SK-N-SH (cell line): ENCODE measurements at regions not wholly inside any gene's neighbourhood (a gene's known extent, or its start where the extent isn't known, plus 50 kb on each side); places are given as distances from the start of the nearest gene placed in this dataset.

Experiments used
- CTCF ChIA-PET: fragments of 300-600, 350-600 bp; formaldehyde crosslinking; extraction: SDS; loops from one replicate; lab custom pipeline; 2021; lab: Yijun Ruan, JAX
- POLR2A ChIA-PET: fragments of 350-600 bp; sonication (Branson Sonifier 250); formaldehyde crosslinking; extraction: SDS; loops from one replicate; lab custom pipeline; 2020; ENCODE audit warnings: antibody characterized with exemption, inconsistent platforms; lab: Yijun Ruan, JAX
- DNase-seq: peaks from one replicate; pipeline ENCODE4 v3.0.0; 2012
- H2AFZ ChIP-seq: fragments of 200-600 bp; sonication (generic); 2 replicates; pipeline ENCODE4 v1.8.1; 2016; ENCODE audit warnings: antibody characterized with exemption, mild to moderate bottlenecking, low read depth
- H3F3A ChIP-seq: fragments of 200-600 bp; sonication (generic); replicated peaks from 2 replicates; pipeline ENCODE3; 2016; ENCODE audit warnings: antibody characterized with exemption, mild to moderate bottlenecking; ENCODE audit not compliant: insufficient read depth
- H3K27ac ChIP-seq, 2 experiments: fragments of 200-500 bp in 1 of 2; fragments of 200-600 bp in 1 of 2; sonication (Bioruptor generic) in 1 of 2; sonication (generic), shearing (Covaris generic) in 1 of 2; 2 replicates each; pipeline versions ENCODE4 v1.5.1 to v1.6.1; 2014 to 2016; ENCODE audit warnings: low read depth in 2 of 2, inconsistent platforms in 1 of 2, low read length in 1 of 2, mild to moderate bottlenecking in 1 of 2, mixed read lengths in 1 of 2
- H3K27me3 ChIP-seq: fragments of 200-600 bp; sonication (generic), shearing (Covaris generic); 2 replicates; pipeline ENCODE4 v1.6.1; 2016; ENCODE audit warnings: mixed run types; ENCODE audit not compliant: insufficient read depth
- H3K36me3 ChIP-seq, 2 experiments: fragments of 200-500 bp in 1 of 2; fragments of 200-600 bp in 1 of 2; sonication (Bioruptor generic) in 1 of 2; sonication (generic) in 1 of 2; replicated peaks in 1 of 2; 2 replicates each; pipeline versions ENCODE3 to v1.5.1; 2014 to 2016; ENCODE audit warnings: low read length in 1 of 2, mild to moderate bottlenecking in 1 of 2; ENCODE audit not compliant: insufficient read depth in 2 of 2, control insufficient read depth in 1 of 2
- H3K4me1 ChIP-seq, 2 experiments: fragments of 200-500 bp in 1 of 2; fragments of 200-600 bp in 1 of 2; sonication (Bioruptor generic) in 1 of 2; sonication (generic), shearing (Covaris generic) in 1 of 2; 2 replicates each; pipeline versions ENCODE4 v1.5.1 to v1.6.1; 2014 to 2016; ENCODE audit warnings: low read depth in 1 of 2, low read length in 1 of 2, mixed run types in 1 of 2; ENCODE audit not compliant: insufficient read depth in 2 of 2, control insufficient read depth in 1 of 2
- H3K4me2 ChIP-seq: fragments of 200-600 bp; sonication (generic), shearing (Covaris generic); 2 replicates; pipeline ENCODE4 v1.6.1; 2017; ENCODE audit warnings: mixed run types
- H3K4me3 ChIP-seq, 2 experiments: fragments of 200-500 bp in 1 of 2; fragments of 200-600 bp in 1 of 2; sonication (Bioruptor generic) in 1 of 2; sonication (generic), shearing (Covaris generic) in 1 of 2; 2 replicates each; pipeline versions ENCODE4 v1.5.1 to v1.8.1; 2014 to 2016; ENCODE audit warnings: low read depth in 2 of 2, inconsistent platforms in 1 of 2, low read length in 1 of 2, mild to moderate bottlenecking in 1 of 2, mixed read lengths in 1 of 2, moderate library complexity in 1 of 2
- H3K79me2 ChIP-seq: fragments of 200-600 bp; sonication (generic); 2 replicates; pipeline ENCODE4 v1.8.1; 2017; ENCODE audit warnings: mild to moderate bottlenecking; ENCODE audit not compliant: insufficient read depth
- H3K9ac ChIP-seq: fragments of 200-600 bp; sonication (generic); 2 replicates; pipeline ENCODE4 v1.6.1; 2017; ENCODE audit warnings: mixed run types
- H3K9me2 ChIP-seq: fragments of 200-600 bp; sonication (generic); 2 replicates; pipeline ENCODE4 v1.6.1; 2017; ENCODE audit warnings: mixed run types
- H3K9me3 ChIP-seq: fragments of 200-600 bp; sonication (generic); 2 replicates; pipeline ENCODE4 v1.6.1; 2017; ENCODE audit warnings: mixed run types, mild to moderate bottlenecking, moderate library complexity
- H4K20me1 ChIP-seq: fragments of 200-600 bp; sonication (generic); 2 replicates; pipeline ENCODE4 v1.6.1; 2017; ENCODE audit warnings: mild to moderate bottlenecking, mixed run types; ENCODE audit not compliant: insufficient read depth
- EP300 ChIP-seq, 2 experiments: IDR thresholded peaks; 2 replicates each; pipeline versions ENCODE4 v1.4.0 to v1.6.1; 2012; ENCODE audit warnings: borderline replicate concordance in 1 of 2, low read depth in 1 of 2, low read length in 1 of 2
- EZH2phosphoT487 ChIP-seq: fragments of 200-600 bp; sonication (generic); IDR thresholded peaks from 2 replicates; pipeline ENCODE4 v1.6.1; 2017; ENCODE audit warnings: low read depth, mixed run types, mild to moderate bottlenecking, antibody characterized with exemption, moderate library complexity, borderline replicate concordance
- FOSL2 ChIP-seq: IDR thresholded peaks from 2 replicates; pipeline ENCODE4 v1.4.0; 2012; ENCODE audit warnings: low read depth, mild to moderate bottlenecking, moderate library complexity, borderline replicate concordance
- FOXM1 ChIP-seq: IDR thresholded peaks from 2 replicates; pipeline ENCODE4 v1.4.0; 2012; ENCODE audit warnings: low read depth, mild to moderate bottlenecking
- MXI1 ChIP-seq: IDR thresholded peaks from 2 replicates; pipeline ENCODE4 v1.6.1; 2012; ENCODE audit warnings: mild to moderate bottlenecking, low read depth, low read length, improper control_type of control experiment
- NFIC ChIP-seq: IDR thresholded peaks from 2 replicates; pipeline ENCODE4 v1.4.0; 2012; ENCODE audit warnings: borderline replicate concordance
- POLR2AphosphoS5 ChIP-seq: IDR thresholded peaks from 2 replicates; pipeline ENCODE4 v1.6.1; 2012; ENCODE audit warnings: low read depth, low read length
- RAD21 ChIP-seq: IDR thresholded peaks from 2 replicates; pipeline ENCODE4 v1.6.1; 2012; ENCODE audit warnings: mild to moderate bottlenecking, low read length
- RCOR1 ChIP-seq: fragments of 150-350 bp; IDR thresholded peaks from 2 replicates; pipeline ENCODE4 v1.6.1; 2017; ENCODE audit warnings: antibody characterized with exemption, low read length
- SIN3A ChIP-seq: IDR thresholded peaks from 2 replicates; pipeline ENCODE4 v1.6.1; 2012; ENCODE audit warnings: low read depth, mild to moderate bottlenecking, low read length, moderate library complexity, borderline replicate concordance
- SMC3 ChIP-seq: IDR thresholded peaks from 2 replicates; pipeline ENCODE4 v1.6.1; 2012; ENCODE audit warnings: low read depth, low read length, improper control_type of control experiment
- TCF12 ChIP-seq: IDR thresholded peaks from 2 replicates; pipeline ENCODE4 v1.4.0; 2012
- YY1 ChIP-seq: IDR thresholded peaks from 2 replicates; pipeline ENCODE4 v1.4.0; 2012; ENCODE audit warnings: low read depth, mild to moderate bottlenecking
- WGBS: methylation state at CpG from one replicate; pipeline ENCODE4 v1.1.6; 2017; ENCODE audit warnings: low lambda C conversion rate; 5-methylcytosine and 5-hydroxymethylcytosine counted together
- TF ChIP-seq, protein P1 (sequence below): IDR thresholded peaks from 2 replicates; pipeline ENCODE4; 2012
- TF ChIP-seq, protein P2 (sequence below): IDR thresholded peaks from 2 replicates; pipeline ENCODE4 v1.4.0; 2012; ENCODE audit warnings: low read depth, borderline replicate concordance

DNA sequence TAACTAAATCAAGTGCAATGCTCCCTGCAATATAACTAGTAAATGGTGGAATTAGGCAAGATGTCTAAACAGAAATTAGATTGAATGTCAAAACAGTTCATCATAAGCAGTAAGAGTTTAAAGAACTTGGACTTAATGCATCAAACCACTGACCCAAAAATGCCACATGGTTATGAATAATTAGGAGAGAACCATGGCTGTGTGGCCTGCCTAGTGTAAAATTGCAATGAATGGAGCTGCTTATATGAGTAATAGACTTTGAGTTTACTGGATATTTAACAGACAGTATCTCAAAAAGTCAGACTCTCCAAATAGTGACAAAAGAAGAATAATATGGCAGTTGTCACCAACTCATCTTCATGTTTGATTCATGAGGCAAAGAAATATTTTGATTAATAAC, 101.6 kb upstream of the COL5A2 start:
- Histone ChIP-seq H3K4me3 (no peak overlapping the region), H3K36me3 (peaks cover 0 to 6% of the 10 kb centered on the region in 2 experiments), H3K4me1 (peaks cover 0 to 20% of the 10 kb centered on the region in 2 experiments; a peak in 3 of 4 replicates), H3K9me2 (no peaks in the 10 kb centered on the region), H3F3A (peaks cover 66% of the 10 kb centered on the region), H3K9me3 (no peaks in the 10 kb centered on the region; the same call in 1 of the 2 replicates), H2AFZ (no peak overlapping the region; the same call in 1 of the 2 replicates), H3K79me2 (no peaks in the 10 kb centered on the region), H3K27me3 (no peaks in the 10 kb centered on the region), H3K4me2 (no peak overlapping the region), H4K20me1 (no peaks in the 10 kb centered on the region), H3K9ac (no peak overlapping the region), H3K27ac (peak overlapping the region in 1 of 2 experiments; percentile 22; a peak in 2 of 4 replicates)
- TF ChIP-seq NFIC, result no peak
- TF ChIP-seq TCF12, result peak; percentile 9; the same call in 1 of the 2 replicates
- ChIA-PET CTCF (no interaction called here), POLR2A (no interaction called here)
- DNase-seq, result no peak

DNA sequence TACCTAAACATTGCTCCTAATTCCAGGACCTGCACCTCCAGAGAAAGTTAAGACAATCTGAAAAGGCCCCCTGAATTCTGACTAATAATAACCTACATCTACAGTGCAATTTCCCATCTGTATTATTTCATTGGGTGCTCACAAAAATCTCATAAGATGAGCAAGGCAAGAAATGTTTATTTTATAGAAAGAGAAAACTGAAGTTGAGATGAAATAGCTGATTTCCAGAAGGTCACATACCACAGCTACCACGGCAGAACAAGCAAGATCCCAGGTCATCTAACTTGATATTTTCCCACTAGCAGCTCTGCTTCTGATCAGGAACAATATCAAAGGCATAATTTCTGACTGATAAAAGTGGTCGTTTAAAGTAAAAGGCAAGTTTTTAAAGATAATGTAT, 105.8 kb upstream of the COL5A2 start:
- no peak for DNase-seq
- no peak overlapping the region for H3K4me3 ChIP-seq
- H3K36me3 ChIP-seq, result peaks cover 0 to 12% of the 10 kb centered on the region in 2 experiments
- H3K79me2 ChIP-seq, result no peaks in the 10 kb centered on the region
- no peaks in the 10 kb centered on the region for H4K20me1 ChIP-seq
- H3K9me3 ChIP-seq, result no peaks in the 10 kb centered on the region; the same call in 1 of the 2 replicates
- H3K9me2 ChIP-seq, result no peaks in the 10 kb centered on the region
- H3F3A ChIP-seq, result peaks cover 71% of the 10 kb centered on the region
- H3K4me1 ChIP-seq, result peaks cover 3 to 34% of the 10 kb centered on the region in 2 experiments
- CTCF ChIA-PET, result interaction anchor here (3.3 kb wide), 1 partner anchor 192 kb away, joined by 21 read pairs; no protein-coding TSS in a partner anchor
- peak overlapping the region; percentile 48 for H3K4me2 ChIP-seq
- H3K27ac ChIP-seq, result peak overlapping the region; percentile 88 to 98
- POLR2A ChIA-PET, result no interaction called here
- no peak overlapping the region for H2AFZ ChIP-seq
- TF ChIP-seq MXI1 (no peak), YY1 (no peak), SIN3A (no peak), SMC3 (no peak), EP300 (IDR thresholded peaks at IDR 0.05; ENCODE audit: borderline replicate concordance in 1 of 2, low read depth in 1 of 2, low read length in 1 of 2) (peak in 1 of 2 experiments; percentile 47; a peak in 1 of 4 replicates), EZH2phosphoT487 (no peak), RAD21 (no peak), FOXM1 (no peak), NFIC (peak; percentile 32; the same call in 1 of the 2 replicates), RCOR1 (no peak), POLR2AphosphoS5 (no peak), TCF12 (peak; percentile 41; the same call in 1 of the 2 replicates), FOSL2 (no peak)
- TF ChIP-seq, protein P1, sequence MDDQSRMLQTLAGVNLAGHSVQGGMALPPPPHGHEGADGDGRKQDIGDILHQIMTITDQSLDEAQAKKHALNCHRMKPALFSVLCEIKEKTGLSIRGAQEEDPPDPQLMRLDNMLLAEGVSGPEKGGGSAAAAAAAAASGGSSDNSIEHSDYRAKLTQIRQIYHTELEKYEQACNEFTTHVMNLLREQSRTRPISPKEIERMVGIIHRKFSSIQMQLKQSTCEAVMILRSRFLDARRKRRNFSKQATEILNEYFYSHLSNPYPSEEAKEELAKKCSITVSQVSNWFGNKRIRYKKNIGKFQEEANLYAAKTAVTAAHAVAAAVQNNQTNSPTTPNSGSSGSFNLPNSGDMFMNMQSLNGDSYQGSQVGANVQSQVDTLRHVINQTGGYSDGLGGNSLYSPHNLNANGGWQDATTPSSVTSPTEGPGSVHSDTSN, result peak; percentile 23
- TF ChIP-seq, protein P2, sequence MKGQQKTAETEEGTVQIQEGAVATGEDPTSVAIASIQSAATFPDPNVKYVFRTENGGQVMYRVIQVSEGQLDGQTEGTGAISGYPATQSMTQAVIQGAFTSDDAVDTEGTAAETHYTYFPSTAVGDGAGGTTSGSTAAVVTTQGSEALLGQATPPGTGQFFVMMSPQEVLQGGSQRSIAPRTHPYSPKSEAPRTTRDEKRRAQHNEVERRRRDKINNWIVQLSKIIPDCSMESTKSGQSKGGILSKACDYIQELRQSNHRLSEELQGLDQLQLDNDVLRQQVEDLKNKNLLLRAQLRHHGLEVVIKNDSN, result no peak
- 5% methylated on average over 2 of the region's 2 CpGs for WGBS
- H3K9ac ChIP-seq, result peak overlapping the region; percentile 74; the same call in 1 of the 2 replicates
- no peaks in the 10 kb centered on the region for H3K27me3 ChIP-seq
